GM23248 (cell line): ENCODE measurements at regions not wholly inside any gene's neighbourhood (a gene's known extent, or its start where the extent isn't known, plus 50 kb on each side); places are given as distances from the start of the nearest gene placed in this dataset.

Experiments used
- DNase-seq: peaks from one replicate; pipeline ENCODE4 v3.0.0-alpha.2; 2015
- H2AFZ ChIP-seq: fragments of 200-600 bp; sonication (generic); 2 replicates; pipeline ENCODE4 v1.6.1; 2016; ENCODE audit warnings: antibody characterized with exemption
- H3F3A ChIP-seq: fragments of 200-600 bp; sonication (generic); 2 replicates; pipeline ENCODE4 v1.6.1; 2016; ENCODE audit warnings: mild to moderate bottlenecking, antibody characterized with exemption, mixed run types; ENCODE audit not compliant: insufficient read depth
- H3K27ac ChIP-seq: fragments of 200-600 bp; sonication (generic); 2 replicates; pipeline ENCODE4 v1.5.1; 2016; ENCODE audit warnings: mild to moderate bottlenecking
- H3K27me3 ChIP-seq: fragments of 200-600 bp; sonication (generic); replicated peaks from 2 replicates; pipeline ENCODE4 v1.6.1; 2016; ENCODE audit warnings: mild to moderate bottlenecking; ENCODE audit not compliant: insufficient read depth
- H3K36me3 ChIP-seq: fragments of 200-600 bp; sonication (generic); 2 replicates; pipeline ENCODE4 v1.6.1; 2016; ENCODE audit warnings: low read depth, mild to moderate bottlenecking
- H3K4me1 ChIP-seq: fragments of 200-600 bp; sonication (generic); 2 replicates; pipeline ENCODE4 v1.6.1; 2016; ENCODE audit warnings: mild to moderate bottlenecking; ENCODE audit not compliant: insufficient read depth
- H3K4me2 ChIP-seq: fragments of 200-600 bp; sonication (generic); one replicate; pipeline ENCODE4 v1.6.1; 2016; ENCODE audit warnings: mild to moderate bottlenecking; ENCODE audit not compliant: unreplicated experiment
- H3K4me3 ChIP-seq: fragments of 200-600 bp; sonication (generic); 2 replicates; pipeline ENCODE4 v1.5.1; 2016; ENCODE audit warnings: mild to moderate bottlenecking
- H3K79me2 ChIP-seq: fragments of 200-600 bp; sonication (generic); 2 replicates; pipeline ENCODE4 v1.6.1; 2016; ENCODE audit warnings: mild to moderate bottlenecking; ENCODE audit not compliant: insufficient read depth
- H3K9ac ChIP-seq: fragments of 200-600 bp; sonication (generic); 2 replicates; pipeline ENCODE4 v1.6.1; 2016; ENCODE audit warnings: mild to moderate bottlenecking
- H3K9me2 ChIP-seq: fragments of 200-600 bp; sonication (generic); 2 replicates; pipeline ENCODE4 v1.6.1; 2016; ENCODE audit warnings: mixed run types, mild to moderate bottlenecking, moderate library complexity; ENCODE audit not compliant: insufficient read depth
- H3K9me3 ChIP-seq: fragments of 200-600 bp; sonication (generic); one replicate; pipeline ENCODE4 v1.6.1; 2017; ENCODE audit warnings: low read depth
- H4K20me1 ChIP-seq: fragments of 200-600 bp; sonication (generic); 2 replicates; pipeline ENCODE4 v1.6.0; 2016; ENCODE audit not compliant: insufficient read depth
- EZH2 ChIP-seq: fragments of 200-600 bp; sonication (generic); IDR thresholded peaks from 2 replicates; pipeline ENCODE4 v1.6.1; 2018; ENCODE audit warnings: antibody characterized with exemption, mild to moderate bottlenecking; ENCODE audit not compliant: insufficient read depth, poor library complexity, severe bottlenecking
- EZH2phosphoT487 ChIP-seq: fragments of 200-600 bp; sonication (generic); IDR thresholded peaks from 2 replicates; pipeline ENCODE4 v1.6.1; 2018; ENCODE audit warnings: antibody characterized with exemption, moderate library complexity, mild to moderate bottlenecking, low read depth; ENCODE audit not compliant: insufficient read depth
- WGBS, 2 experiments: methylation state at CpG; one replicate each; pipeline ENCODE4 v1.1.6; 2015 to 2017; ENCODE audit warnings: low lambda C conversion rate in 2 of 2, low coverage in 1 of 2; ENCODE audit errors: missing lambda C conversion rate in 2 of 2; 5-methylcytosine and 5-hydroxymethylcytosine counted together
- in situ Hi-C: fragments of 300-500 bp; cut with MboI; formaldehyde crosslinking; loops from 2 replicates; pipeline ENCODE4 v1.15.0; 2020

DNA sequence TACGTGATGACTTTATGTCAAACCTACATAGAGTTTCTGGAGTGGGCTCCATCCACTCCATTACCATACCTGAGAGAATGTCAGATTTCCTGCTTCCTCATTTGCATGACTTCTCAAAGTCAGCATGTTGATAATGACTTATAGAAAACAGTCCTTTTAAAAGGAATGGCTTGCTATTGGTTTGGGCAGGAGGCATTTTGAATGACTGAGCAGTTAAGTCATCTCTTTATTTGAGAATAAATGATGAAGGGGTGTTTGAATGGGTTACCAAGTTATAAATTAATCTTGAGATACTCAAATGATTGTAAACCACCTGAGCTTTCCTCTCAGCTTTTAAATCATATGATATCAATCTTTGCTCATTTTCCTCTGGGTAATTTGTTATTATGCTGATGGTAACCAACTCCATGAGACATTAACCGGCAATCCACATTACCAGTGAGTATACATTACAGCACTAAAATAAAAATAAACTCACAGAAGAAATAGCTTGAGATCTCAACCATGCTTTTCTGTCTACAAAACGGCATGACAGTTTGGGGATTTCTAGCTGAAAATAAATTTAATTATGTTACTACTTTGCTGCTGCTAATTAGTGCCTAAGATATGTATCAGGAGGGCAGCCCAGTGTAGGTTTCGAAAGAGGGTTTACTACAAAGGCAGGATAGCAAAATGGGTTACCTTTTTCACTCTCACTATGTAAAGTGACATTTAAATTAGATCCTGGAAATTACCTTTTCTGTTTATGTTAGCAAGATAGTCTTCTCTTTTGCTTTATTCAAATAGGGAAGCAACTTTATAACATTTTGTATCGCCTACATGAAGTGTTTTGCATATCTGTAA lies 78.8 kb downstream of the RPS12 start:
- no peak overlapping the region for H3K9ac ChIP-seq
- 59 to 60% methylated on average over 5 of the region's 5 CpGs for WGBS, 2 experiments
- H3F3A ChIP-seq, result no peaks in the 10 kb centered on the region
- H3K9me3 ChIP-seq, result no peaks in the 10 kb centered on the region
- no peak overlapping the region for H3K4me3 ChIP-seq
- TF ChIP-seq EZH2phosphoT487 (no peak), EZH2 (no peak)
- H3K27me3 ChIP-seq, result peaks cover 9% of the 10 kb centered on the region; the same call in 1 of the 2 replicates
- H3K9me2 ChIP-seq, result no peaks in the 10 kb centered on the region
- H3K27ac ChIP-seq, result no peak overlapping the region
- no peaks in the 10 kb centered on the region for H3K4me1 ChIP-seq
- in situ Hi-C loops, result no loop called here
- no peaks in the 10 kb centered on the region for H3K36me3 ChIP-seq
- H3K4me2 ChIP-seq, result no peak overlapping the region
- no peak overlapping the region for H2AFZ ChIP-seq
- no peak for DNase-seq
- no peaks in the 10 kb centered on the region for H3K79me2 ChIP-seq
- H4K20me1 ChIP-seq, result no peaks in the 10 kb centered on the region

DNA sequence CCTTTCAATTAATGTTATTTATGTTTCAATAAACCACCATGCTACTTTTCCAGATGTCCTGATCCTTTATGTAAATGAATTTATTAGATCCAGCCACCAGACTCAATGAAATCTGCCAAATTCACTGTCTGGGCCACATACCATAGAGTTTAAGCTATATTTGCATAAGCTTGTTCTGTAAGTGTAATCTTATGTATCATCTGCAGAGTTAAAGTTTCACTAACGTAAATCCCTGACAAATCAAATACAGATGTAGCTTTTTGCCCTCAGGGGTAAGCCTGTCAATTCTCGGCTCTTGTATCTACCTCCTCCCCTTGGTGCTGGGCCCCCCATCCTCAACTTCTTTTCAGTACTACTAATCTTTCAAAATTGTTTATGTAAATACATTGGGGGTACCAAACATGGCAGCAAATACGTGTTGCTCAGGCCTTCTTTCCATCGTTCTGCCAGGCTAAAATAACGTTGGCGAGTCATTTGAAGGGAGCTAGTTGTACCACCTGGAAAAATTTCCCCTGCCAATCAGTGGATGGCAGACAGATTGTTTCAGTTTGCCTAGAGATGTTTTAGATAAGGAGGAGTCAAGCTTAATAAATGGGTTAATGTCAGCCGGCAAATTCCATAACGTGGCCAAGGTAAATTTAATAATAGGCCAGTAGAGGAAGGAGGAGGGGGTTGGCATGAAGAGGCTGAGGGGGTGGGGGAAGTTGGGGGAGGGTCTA lies 79.6 kb downstream of the RPS12 start:
- in situ Hi-C loops, result no loop called here
- Histone ChIP-seq H3K4me3 (no peak overlapping the region), H3K9me3 (no peaks in the 10 kb centered on the region), H3K27me3 (peaks cover 5% of the 10 kb centered on the region; the same call in 1 of the 2 replicates), H3K36me3 (no peaks in the 10 kb centered on the region), H3K9ac (no peak overlapping the region), H3K9me2 (no peaks in the 10 kb centered on the region), H3K27ac (no peak overlapping the region), H2AFZ (no peak overlapping the region), H3K4me2 (no peak overlapping the region), H3K4me1 (no peaks in the 10 kb centered on the region), H3K79me2 (no peaks in the 10 kb centered on the region), H4K20me1 (no peaks in the 10 kb centered on the region), H3F3A (no peaks in the 10 kb centered on the region)
- TF ChIP-seq EZH2phosphoT487 (no peak), EZH2 (no peak)
- WGBS, 2 experiments, result 52% methylated on average over 8 of the region's 8 CpGs
- DNase-seq, result no peak

DNA sequence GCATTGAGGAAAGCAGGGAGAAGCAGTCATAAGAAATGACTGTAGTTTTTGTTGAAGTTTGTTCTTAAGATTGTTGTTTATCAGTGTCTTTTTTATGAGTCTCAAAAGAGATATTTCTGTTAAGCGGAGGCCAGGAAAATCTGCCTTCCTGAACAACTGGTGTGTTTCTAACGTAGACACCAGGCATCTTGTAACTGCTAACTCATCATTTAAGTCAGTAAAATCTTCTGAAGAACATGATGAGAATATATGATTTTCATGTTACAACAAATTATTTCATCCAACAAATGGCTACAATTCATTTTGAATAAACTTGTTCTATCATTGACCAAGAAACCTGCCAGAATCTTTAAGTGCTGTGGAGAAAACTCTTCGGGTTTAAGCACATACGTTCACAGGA lies 84.0 kb downstream of the RPS12 start:
- TF ChIP-seq EZH2 (no peak), EZH2phosphoT487 (no peak)
- no peak overlapping the region for H2AFZ ChIP-seq
- DNase-seq, result no peak

DNA sequence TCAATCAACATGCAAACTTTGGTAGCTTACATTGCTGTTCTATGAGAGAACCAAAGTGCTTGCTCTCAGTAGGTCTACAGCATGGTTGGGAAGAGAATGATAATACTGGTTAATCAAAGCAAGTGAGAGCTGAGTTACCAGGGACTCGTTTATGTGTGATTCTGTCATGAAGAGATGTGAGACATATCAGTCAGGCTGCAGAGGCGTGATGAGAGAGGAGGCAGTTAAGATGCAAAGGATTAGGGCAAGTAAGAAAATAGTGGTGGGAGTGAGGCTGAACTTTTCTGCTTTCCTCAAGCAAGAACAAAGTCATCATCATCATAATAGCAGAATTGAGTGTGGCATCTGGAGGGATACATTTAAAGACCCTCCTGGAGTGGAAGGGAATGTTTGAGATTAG lies 86.5 kb downstream of the RPS12 start:
- in situ Hi-C loops, result no loop called here

More for the DNA sequence above, 84.0 kb downstream of the RPS12 start:
- no peaks in the 10 kb centered on the region for H3K79me2 ChIP-seq
- H3K9ac ChIP-seq, result no peak overlapping the region
- H3K36me3 ChIP-seq, result no peaks in the 10 kb centered on the region
- H3K9me3 ChIP-seq, result no peaks in the 10 kb centered on the region
- no peaks in the 10 kb centered on the region for H4K20me1 ChIP-seq
- no peaks in the 10 kb centered on the region for H3K9me2 ChIP-seq
- H3K4me2 ChIP-seq, result no peak overlapping the region
- no peaks in the 10 kb centered on the region for H3K4me1 ChIP-seq
- no peaks in the 10 kb centered on the region for H3F3A ChIP-seq
- no peak overlapping the region for H3K27ac ChIP-seq
- 90 to 96% methylated on average over 4 of the region's 4 CpGs for WGBS, 2 experiments
- H3K4me3 ChIP-seq, result no peak overlapping the region
- in situ Hi-C loops, result no loop called here
- H3K27me3 ChIP-seq, result 0 out of 2 replicates have a peak, but pooled peaks cover 5% of the 10 kb centered on the region

More for the DNA sequence above, 86.5 kb downstream of the RPS12 start:
- no peaks in the 10 kb centered on the region for H3K9me2 ChIP-seq
- no peak overlapping the region for H3K4me3 ChIP-seq
- H3K4me2 ChIP-seq, result no peak overlapping the region
- TF ChIP-seq EZH2phosphoT487 (no peak), EZH2 (no peak)
- no peak for DNase-seq
- no peaks in the 10 kb centered on the region for H3K4me1 ChIP-seq
- H3K27me3 ChIP-seq, result 0 out of 2 replicates have a peak, but pooled peaks cover 5% of the 10 kb centered on the region
- no peaks in the 10 kb centered on the region for H3K79me2 ChIP-seq
- no peak overlapping the region for H3K9ac ChIP-seq
- H3F3A ChIP-seq, result no peaks in the 10 kb centered on the region
- no peaks in the 10 kb centered on the region for H3K36me3 ChIP-seq
- no peak overlapping the region for H3K27ac ChIP-seq
- H2AFZ ChIP-seq, result no peak overlapping the region
- no peaks in the 10 kb centered on the region for H3K9me3 ChIP-seq
- 88 to 92% methylated on average over 2 of the region's 2 CpGs for WGBS, 2 experiments
- H4K20me1 ChIP-seq, result no peaks in the 10 kb centered on the region
